H1 (cell line): ENCODE measurements at regions not wholly inside any gene's neighbourhood (a gene's known extent, or its start where the extent isn't known, plus 50 kb on each side); places are given as distances from the start of the nearest gene placed in this dataset.

Experiments
- CTCF ChIA-PET: fragments of 300-600 bp; sonication (Branson Sonifier 250); formaldehyde crosslinking; loops from one replicate; lab custom pipeline; 2021; ENCODE audit not compliant: partially characterized antibody; lab: Charles Lee
- POLR2A ChIA-PET: fragments of 300-600 bp; sonication (Branson Sonifier 250); formaldehyde crosslinking; loops from one replicate; lab custom pipeline; 2021; ENCODE audit warnings: inconsistent platforms; ENCODE audit not compliant: partially characterized antibody; lab: Charles Lee
- DNase-seq, 2 experiments: peaks; one replicate each; pipeline versions ENCODE4 v3.0.0 to v3.0.0-alpha.2; 2010 to 2022; ENCODE audit warnings: low spot score in 2 of 2, low read depth in 1 of 2, mixed read lengths in 1 of 2
- FAIRE-seq: peaks from 2 replicates; lab custom pipeline; 2011; peaks lifted over from hg19 to GRCh38; lab: Jason Lieb, UNC
- H2AFZ ChIP-seq: 2 replicates; pipeline ENCODE4 v1.8.1; 2012; ENCODE audit warnings: low read length, inconsistent platforms
- H2AK5ac ChIP-seq: 2 replicates; pipeline ENCODE4 v1.6.1; 2013; ENCODE audit warnings: low read depth, low read length
- H2BK120ac ChIP-seq: replicated peaks from 2 replicates; pipeline ENCODE3; 2013; ENCODE audit warnings: low read depth, low read length, inconsistent platforms
- H2BK12ac ChIP-seq: 2 replicates; pipeline ENCODE4 v1.6.1; 2013; ENCODE audit warnings: low read depth, low read length
- H2BK15ac ChIP-seq: 2 replicates; pipeline ENCODE4 v1.6.1; 2013; ENCODE audit warnings: low read length
- H2BK20ac ChIP-seq: 2 replicates; pipeline ENCODE4 v1.6.1; 2013; ENCODE audit warnings: low read length
- H2BK5ac ChIP-seq: 2 replicates; pipeline ENCODE4 v1.6.1; 2013; ENCODE audit warnings: low read depth, low read length
- H3K14ac ChIP-seq: 2 replicates; pipeline ENCODE4 v1.6.1; 2013; ENCODE audit warnings: inconsistent platforms; ENCODE audit not compliant: insufficient read length
- H3K18ac ChIP-seq: 2 replicates; pipeline ENCODE4 v1.6.1; 2013; ENCODE audit warnings: low read length; ENCODE audit errors: extremely low read depth
- H3K23ac ChIP-seq: 2 replicates; pipeline ENCODE4 v1.6.1; 2013; ENCODE audit warnings: inconsistent platforms; ENCODE audit not compliant: insufficient read length
- H3K23me2 ChIP-seq: 2 replicates; pipeline ENCODE4 v1.6.1; 2013; ENCODE audit warnings: low read depth, low read length
- H3K27ac ChIP-seq: 2 replicates; pipeline ENCODE4 v1.6.1; 2011; ENCODE audit warnings: low read depth, low read length, inconsistent platforms
- H3K27me3 ChIP-seq, 4 experiments: replicated peaks in 1 of 4; 1 replicate in 1 of 4; 2 replicates in 3 of 4; pipeline versions ENCODE4 v1.6.1 to v1.8.1; 2011 to 2013; ENCODE audit warnings: low read length in 3 of 4, mild to moderate bottlenecking in 3 of 4, inconsistent platforms in 2 of 4, mixed read lengths in 2 of 4, moderate library complexity in 1 of 4; ENCODE audit not compliant: control insufficient read depth in 3 of 4, insufficient read depth in 3 of 4; ENCODE audit errors: extremely low read depth in 1 of 4
- H3K36me3 ChIP-seq, 4 experiments: 2 replicates each; pipeline versions ENCODE4 v1.6.1 to v1.8.1; 2011 to 2013; ENCODE audit warnings: mild to moderate bottlenecking in 4 of 4, low read length in 3 of 4, moderate library complexity in 2 of 4, control low read depth in 1 of 4, inconsistent platforms in 1 of 4; ENCODE audit not compliant: insufficient read depth in 4 of 4, control insufficient read depth in 2 of 4
- H3K4ac ChIP-seq: replicated peaks from 2 replicates; pipeline ENCODE3; 2013; ENCODE audit warnings: low read length, low read depth, mixed read lengths, inconsistent platforms; ENCODE audit not compliant: insufficient read length
- H3K4me1 ChIP-seq, 4 experiments: replicated peaks in 1 of 4; 1 replicate in 1 of 4; 2 replicates in 3 of 4; pipeline versions ENCODE4 v1.6.1 to v1.8.1; 2011 to 2013; ENCODE audit warnings: low read length in 3 of 4, inconsistent platforms in 2 of 4, mixed read lengths in 1 of 4; ENCODE audit not compliant: insufficient read depth in 4 of 4, control insufficient read depth in 3 of 4
- H3K4me2 ChIP-seq, 2 experiments: 2 replicates each; pipeline versions ENCODE4 v1.6.1 to v1.8.1; 2011 to 2013; ENCODE audit warnings: low read depth in 2 of 2, low read length in 2 of 2, control low read depth in 1 of 2, inconsistent platforms in 1 of 2, mild to moderate bottlenecking in 1 of 2; ENCODE audit not compliant: insufficient read depth in 1 of 2
- H3K4me3 ChIP-seq, 4 experiments: fragments of 200-600, 300-600 bp in 1 of 4; sonication (generic), shearing (Covaris generic), sonication (Bioruptor Twin) in 1 of 4; 2 replicates each; pipeline versions ENCODE4 v1.5.1 to v1.8.1; 2011 to 2016; ENCODE audit warnings: low read length in 4 of 4, low read depth in 3 of 4, control low read depth in 2 of 4, inconsistent platforms in 2 of 4, mild to moderate bottlenecking in 2 of 4, mixed read lengths in 1 of 4, moderate library complexity in 1 of 4; ENCODE audit not compliant: insufficient read depth in 2 of 4; ENCODE audit errors: extremely low read depth in 1 of 4
- H3K56ac ChIP-seq: replicated peaks from 2 replicates; pipeline ENCODE3; 2013; ENCODE audit warnings: low read depth, mild to moderate bottlenecking, mixed read lengths, low read length, inconsistent platforms; ENCODE audit not compliant: insufficient read length
- H3K79me1 ChIP-seq: 2 replicates; pipeline ENCODE4 v1.6.1; 2013; ENCODE audit warnings: low read depth, low read length, control low read depth
- H3K79me2 ChIP-seq, 2 experiments: 2 replicates each; pipeline versions ENCODE4 v1.6.1 to v1.8.1; 2012 to 2013; ENCODE audit warnings: low read length in 2 of 2, mild to moderate bottlenecking in 2 of 2, inconsistent platforms in 1 of 2; ENCODE audit not compliant: insufficient read depth in 2 of 2, control insufficient read depth in 1 of 2
- H3K9ac ChIP-seq, 4 experiments: replicated peaks in 1 of 4; 1 replicate in 1 of 4; 2 replicates in 3 of 4; pipeline versions ENCODE4 v1.6.1 to v1.8.1; 2011 to 2013; ENCODE audit warnings: low read depth in 3 of 4, low read length in 3 of 4, control low read depth in 2 of 4, mild to moderate bottlenecking in 2 of 4, moderate library complexity in 2 of 4, inconsistent platforms in 1 of 4; ENCODE audit errors: extremely low read depth in 1 of 4
- H3K9me3 ChIP-seq, 2 experiments: 2 replicates each; pipeline versions ENCODE4 v1.6.1 to v1.8.1; 2012 to 2013; ENCODE audit warnings: mild to moderate bottlenecking in 2 of 2, moderate library complexity in 2 of 2, control low read depth in 1 of 2, inconsistent platforms in 1 of 2, low read depth in 1 of 2, low read length in 1 of 2, mixed read lengths in 1 of 2; ENCODE audit not compliant: insufficient read depth in 2 of 2
- H4K20me1 ChIP-seq, 2 experiments: replicated peaks in 1 of 2; 2 replicates each; pipeline versions ENCODE3 to v1.8.1; 2011 to 2013; ENCODE audit warnings: inconsistent platforms in 2 of 2, low read length in 2 of 2, mild to moderate bottlenecking in 1 of 2; ENCODE audit not compliant: insufficient read depth in 2 of 2, control insufficient read depth in 1 of 2
- H4K5ac ChIP-seq: 2 replicates; pipeline ENCODE4 v1.6.1; 2013; ENCODE audit warnings: low read length, low read depth, mixed read lengths, inconsistent platforms; ENCODE audit not compliant: insufficient read length
- H4K8ac ChIP-seq: 2 replicates; pipeline ENCODE4 v1.8.0; 2013; ENCODE audit warnings: mild to moderate bottlenecking, moderate library complexity, low read length, inconsistent platforms; ENCODE audit not compliant: insufficient read depth; ENCODE audit errors: extremely low read depth
- H4K91ac ChIP-seq: replicated peaks from 2 replicates; pipeline ENCODE3; 2013; ENCODE audit warnings: low read length, mixed read lengths, inconsistent platforms; ENCODE audit not compliant: insufficient read length
- BACH1 ChIP-seq: IDR thresholded peaks from 2 replicates; pipeline ENCODE4 v1.6.1; 2012; ENCODE audit warnings: low read length, improper control_type of control experiment
- CBX5 ChIP-seq: fragments of 300-800, 300-1000 bp; sonication (generic); IDR thresholded peaks from 2 replicates; pipeline ENCODE4 v1.7.1; 2016; ENCODE audit warnings: antibody characterized with exemption, low read length, low read depth
- CEBPB ChIP-seq: IDR thresholded peaks from 2 replicates; pipeline ENCODE4 v1.6.1; 2012; ENCODE audit warnings: low read depth, low read length
- CHD1 ChIP-seq: IDR thresholded peaks from 2 replicates; pipeline ENCODE4 v1.6.1; 2012; ENCODE audit warnings: low read depth, low read length, improper control_type of control experiment
- CREB1 ChIP-seq: IDR thresholded peaks from 2 replicates; pipeline ENCODE4 v1.6.1; 2012; ENCODE audit warnings: inconsistent platforms
- KDM5A ChIP-seq: fragments of 200-600 bp; IDR thresholded peaks from 2 replicates; pipeline ENCODE4 v1.7.1; 2012; ENCODE audit warnings: mild to moderate bottlenecking, low read length, inconsistent platforms, mixed read lengths
- POLR2AphosphoS5 ChIP-seq: IDR thresholded peaks from 2 replicates; pipeline ENCODE4 v1.6.1; 2011; ENCODE audit warnings: low read depth, low read length
- RAD21 ChIP-seq, 2 experiments: IDR thresholded peaks in 1 of 2; conservative IDR thresholded peaks in 1 of 2; 2 replicates each; pipeline ENCODE4 v1.6.1; 2011; ENCODE audit warnings: low read depth in 2 of 2, low read length in 2 of 2, improper control_type of control experiment in 1 of 2, inconsistent platforms in 1 of 2, mild to moderate bottlenecking in 1 of 2, moderate library complexity in 1 of 2
- RXRA ChIP-seq: IDR thresholded peaks from 2 replicates; pipeline ENCODE4 v1.6.1; 2011; ENCODE audit warnings: low read depth, mild to moderate bottlenecking, low read length, moderate library complexity; ENCODE audit not compliant: insufficient read depth
- SAP30 ChIP-seq: fragments of 300-600 bp; sonication (generic); IDR thresholded peaks from 2 replicates; pipeline ENCODE4 v1.7.1; 2012; ENCODE audit warnings: low read length, moderate library complexity, mild to moderate bottlenecking, inconsistent platforms; ENCODE audit not compliant: insufficient read depth, insufficient replicate concordance
- SIX5 ChIP-seq: IDR thresholded peaks from 2 replicates; pipeline ENCODE4 v1.6.1; 2011; ENCODE audit warnings: mild to moderate bottlenecking, low read depth, low read length
- TAF1 ChIP-seq: IDR thresholded peaks from 2 replicates; pipeline ENCODE4 v1.6.1; 2011; ENCODE audit warnings: mild to moderate bottlenecking, low read depth, low read length
- WGBS, 2 experiments: shearing (Covaris generic) in 1 of 2; methylation state at CpG; one replicate each; pipeline versions ENCODE4 v1.1.6 to v1.1.7; 2013 to 2015; ENCODE audit warnings: low lambda C conversion rate in 2 of 2, mixed read lengths in 2 of 2, inconsistent platforms in 1 of 2, low coverage in 1 of 2, missing lambda C conversion rate in 1 of 2; ENCODE audit not compliant: insufficient replicate concordance in 2 of 2, insufficient coverage in 1 of 2, insufficient read length in 1 of 2; ENCODE audit errors: extremely low coverage in 1 of 2, missing lambda C conversion rate in 1 of 2; 5-methylcytosine and 5-hydroxymethylcytosine counted together
- TF ChIP-seq, protein P1 (sequence below): IDR thresholded peaks from 2 replicates; pipeline ENCODE4 v1.6.1; 2012; ENCODE audit warnings: inconsistent platforms
- TF ChIP-seq, protein P2 (sequence below): IDR thresholded peaks from 2 replicates; pipeline ENCODE4 v1.6.1; 2011; ENCODE audit warnings: low read length, improper control_type of control experiment

DNA sequence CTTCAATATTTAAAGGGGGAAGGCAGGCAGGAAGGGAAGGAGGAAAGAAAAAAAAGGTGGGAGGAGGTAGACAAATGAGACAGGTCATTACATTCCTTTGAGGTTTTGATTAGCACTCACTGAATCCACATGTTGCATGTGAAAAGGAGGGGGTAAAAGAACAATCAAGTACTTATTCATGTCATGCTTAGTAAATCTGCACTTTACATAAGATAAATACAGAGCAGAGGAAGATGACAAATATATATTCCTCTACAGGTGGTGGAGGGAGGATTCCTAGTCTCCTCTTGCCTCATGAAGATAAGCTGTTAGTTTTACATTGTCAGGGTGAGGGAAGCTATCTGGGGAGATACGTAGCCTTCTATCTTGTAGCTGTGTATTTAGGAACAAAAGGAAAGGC lies 1645.4 kb upstream of the SPRY2 start:
- H3K4me2 ChIP-seq = no peak overlapping the region
- no peak overlapping the region for H2BK120ac ChIP-seq
- no peak overlapping the region for H4K8ac ChIP-seq
- ChIA-PET CTCF (interaction anchor here (0.6 to 2.3 kb wide), 13 partner anchors 29 to 815 kb away, joined by 3 to 16 read pairs (median 5); no protein-coding TSS in a partner anchor), POLR2A (interaction anchor here (0.7 kb wide), 1 partner anchor 25 kb away, joined by 5 read pairs; no protein-coding TSS in a partner anchor)
- no peak for DNase-seq
- no peak overlapping the region for H3K4ac ChIP-seq
- no peak overlapping the region for H4K91ac ChIP-seq
- no peak overlapping the region for H2BK12ac ChIP-seq
- H3K4me1 ChIP-seq = peaks cover 0 to 21% (median 10%) of the 10 kb centered on the region in 4 experiments; a peak in 3 of 7 replicates
- H3K27ac ChIP-seq = no peak overlapping the region
- no peak for FAIRE-seq
- H2AK5ac ChIP-seq = no peak overlapping the region
- no peaks in the 10 kb centered on the region for H3K79me1 ChIP-seq
- no peaks in the 10 kb centered on the region for H3K79me2 ChIP-seq
- no peaks in the 10 kb centered on the region for H3K23me2 ChIP-seq
- H2BK15ac ChIP-seq = no peak overlapping the region
- no peak overlapping the region for H2AFZ ChIP-seq
- H3K9ac ChIP-seq = no peak overlapping the region
- no peak overlapping the region for H3K14ac ChIP-seq
- H3K56ac ChIP-seq = no peak overlapping the region
- H3K9me3 ChIP-seq = no peaks in the 10 kb centered on the region
- H3K27me3 ChIP-seq = peaks cover 0 to 5% (median 2%) of the 10 kb centered on the region in 4 experiments; a peak in 4 of 7 replicates
- no peaks in the 10 kb centered on the region for H4K20me1 ChIP-seq
- no peak overlapping the region for H3K18ac ChIP-seq
- no peak overlapping the region for H3K4me3 ChIP-seq
- no peak overlapping the region for H2BK5ac ChIP-seq
- no peak overlapping the region for H2BK20ac ChIP-seq
- WGBS, 2 experiments = 67% methylated on average over 1 of the region's 1 CpG; no CpG with 5 or more reads in 1 of the 2 experiments
- H3K23ac ChIP-seq = no peak overlapping the region
- H4K5ac ChIP-seq = no peak overlapping the region
- no peaks in the 10 kb centered on the region for H3K36me3 ChIP-seq
- no peak for TF ChIP-seq TAF1
- no peak for TF ChIP-seq KDM5A
- no peak for TF ChIP-seq CHD1
- no peak for TF ChIP-seq CREB1
- TF ChIP-seq POLR2AphosphoS5 = no peak
- no peak for TF ChIP-seq RXRA
- no peak for TF ChIP-seq RAD21 (IDR thresholded peaks at IDR 0.05 in 1 of 2, conservative IDR thresholded peaks at IDR 0.05 in 1 of 2; ENCODE audit: low read depth in 2 of 2, low read length in 2 of 2)
- TF ChIP-seq CEBPB = no peak
- TF ChIP-seq, protein P1, sequence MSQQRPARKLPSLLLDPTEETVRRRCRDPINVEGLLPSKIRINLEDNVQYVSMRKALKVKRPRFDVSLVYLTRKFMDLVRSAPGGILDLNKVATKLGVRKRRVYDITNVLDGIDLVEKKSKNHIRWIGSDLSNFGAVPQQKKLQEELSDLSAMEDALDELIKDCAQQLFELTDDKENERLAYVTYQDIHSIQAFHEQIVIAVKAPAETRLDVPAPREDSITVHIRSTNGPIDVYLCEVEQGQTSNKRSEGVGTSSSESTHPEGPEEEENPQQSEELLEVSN = no peak
- TF ChIP-seq, protein P2, sequence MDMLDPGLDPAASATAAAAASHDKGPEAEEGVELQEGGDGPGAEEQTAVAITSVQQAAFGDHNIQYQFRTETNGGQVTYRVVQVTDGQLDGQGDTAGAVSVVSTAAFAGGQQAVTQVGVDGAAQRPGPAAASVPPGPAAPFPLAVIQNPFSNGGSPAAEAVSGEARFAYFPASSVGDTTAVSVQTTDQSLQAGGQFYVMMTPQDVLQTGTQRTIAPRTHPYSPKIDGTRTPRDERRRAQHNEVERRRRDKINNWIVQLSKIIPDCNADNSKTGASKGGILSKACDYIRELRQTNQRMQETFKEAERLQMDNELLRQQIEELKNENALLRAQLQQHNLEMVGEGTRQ = no peak
- no peak for TF ChIP-seq SAP30
- TF ChIP-seq BACH1 = no peak
- no peak for TF ChIP-seq SIX5
- TF ChIP-seq CBX5 = no peak
